CD4-positive, alpha-beta T cell (primary cell): ENCODE measurements at regions not wholly inside any gene's neighbourhood (a gene's known extent, or its start where the extent isn't known, plus 50 kb on each side); places are given as distances from the start of the nearest gene placed in this dataset.

Experiments
- ATAC-seq: fragments of 200-7000 bp; cut with Tn5 transposase; one replicate; pipeline ENCODE4 v1.10.0; 2022; ENCODE audit warnings: mild to moderate bottlenecking; ENCODE audit not compliant: poor library complexity
- CTCF ChIA-PET: fragments of 350-600 bp; sonication (Branson Sonifier 250); formaldehyde crosslinking; loops from one replicate; lab custom pipeline; 2021; ENCODE audit warnings: antibody characterized with exemption, inconsistent platforms; lab: Charles Lee
- POLR2A ChIA-PET: fragments of 350-600 bp; sonication (Branson Sonifier 250); formaldehyde crosslinking; loops from one replicate; lab custom pipeline; 2021; ENCODE audit warnings: antibody characterized with exemption, inconsistent platforms; lab: Charles Lee
- DNase-seq, 14 experiments: peaks; one replicate each; pipeline ENCODE4 v3.0.0-alpha.2; 2013 to 2020; ENCODE audit warnings: mixed read lengths in 2 of 14
- H3K27ac ChIP-seq, 2 donors: one replicate each; pipeline versions ENCODE4 v1.5.1 to v1.7.0; 2013; ENCODE audit warnings: low read length in 2 of 2, low read depth in 1 of 2, mild to moderate bottlenecking in 1 of 2
- H3K27me3 ChIP-seq, 2 experiments: 1 replicate in 1 of 2; 2 replicates in 1 of 2; pipeline versions ENCODE4 v1.6.1 to v1.7.0; 2013; ENCODE audit warnings: low read length in 2 of 2, control low read depth in 1 of 2, mild to moderate bottlenecking in 1 of 2, moderate library complexity in 1 of 2; ENCODE audit not compliant: insufficient read depth in 2 of 2, control insufficient read depth in 1 of 2
- H3K36me3 ChIP-seq: one replicate; pipeline ENCODE4 v1.6.1; 2013; ENCODE audit warnings: low read length, control low read depth; ENCODE audit not compliant: insufficient read depth
- H3K4me1 ChIP-seq: one replicate; pipeline ENCODE4 v1.6.1; 2013; ENCODE audit warnings: low read length, control low read depth; ENCODE audit not compliant: insufficient read depth
- H3K4me3 ChIP-seq: one replicate; pipeline ENCODE4 v1.5.1; 2013; ENCODE audit warnings: mild to moderate bottlenecking, low read length, moderate library complexity
- H3K9me3 ChIP-seq, 2 experiments: 1 replicate in 1 of 2; 2 replicates in 1 of 2; pipeline versions ENCODE4 v1.6.1 to v1.7.0; 2013; ENCODE audit warnings: low read length in 2 of 2, mild to moderate bottlenecking in 2 of 2, control low read depth in 1 of 2, moderate library complexity in 1 of 2; ENCODE audit not compliant: control insufficient read depth in 1 of 2, insufficient read depth in 1 of 2
- H3K27ac Mint-ChIP-seq: one replicate; pipeline ENCODE4 v1.8.0; 2020; ENCODE audit warnings: mixed read lengths
- H3K27me3 Mint-ChIP-seq: one replicate; pipeline ENCODE4 v1.8.0; 2021; ENCODE audit warnings: mixed read lengths
- H3K36me3 Mint-ChIP-seq: one replicate; pipeline ENCODE4 v1.8.0; 2021; ENCODE audit warnings: low read depth, mixed read lengths
- H3K4me1 Mint-ChIP-seq: one replicate; pipeline ENCODE4 v1.8.0; 2021; ENCODE audit warnings: low read depth, mixed read lengths
- H3K4me3 Mint-ChIP-seq: one replicate; pipeline ENCODE4 v1.8.0; 2020; ENCODE audit warnings: mild to moderate bottlenecking, mixed read lengths
- H3K9me3 Mint-ChIP-seq: one replicate; pipeline ENCODE4 v1.8.0; 2020; ENCODE audit warnings: mixed read lengths
- intact Hi-C, 2 experiments: fragments of 100-400 bp; cut with DNase I in 1 of 2; cut with micrococcal nuclease in 1 of 2; formaldehyde crosslinking; loops; one replicate each; pipeline versions ENCODE4 v1.15.1 to v1.9.0; 2023 to 2025; cut with DNase I, micrococcal nuclease
- TF ChIP-seq, protein P1 (sequence below): fragments of 200-600 bp; IDR thresholded peaks from one replicate; pipeline ENCODE4 v1.8.0; 2022; ENCODE audit warnings: antibody characterized with exemption, mild to moderate bottlenecking

DNA sequence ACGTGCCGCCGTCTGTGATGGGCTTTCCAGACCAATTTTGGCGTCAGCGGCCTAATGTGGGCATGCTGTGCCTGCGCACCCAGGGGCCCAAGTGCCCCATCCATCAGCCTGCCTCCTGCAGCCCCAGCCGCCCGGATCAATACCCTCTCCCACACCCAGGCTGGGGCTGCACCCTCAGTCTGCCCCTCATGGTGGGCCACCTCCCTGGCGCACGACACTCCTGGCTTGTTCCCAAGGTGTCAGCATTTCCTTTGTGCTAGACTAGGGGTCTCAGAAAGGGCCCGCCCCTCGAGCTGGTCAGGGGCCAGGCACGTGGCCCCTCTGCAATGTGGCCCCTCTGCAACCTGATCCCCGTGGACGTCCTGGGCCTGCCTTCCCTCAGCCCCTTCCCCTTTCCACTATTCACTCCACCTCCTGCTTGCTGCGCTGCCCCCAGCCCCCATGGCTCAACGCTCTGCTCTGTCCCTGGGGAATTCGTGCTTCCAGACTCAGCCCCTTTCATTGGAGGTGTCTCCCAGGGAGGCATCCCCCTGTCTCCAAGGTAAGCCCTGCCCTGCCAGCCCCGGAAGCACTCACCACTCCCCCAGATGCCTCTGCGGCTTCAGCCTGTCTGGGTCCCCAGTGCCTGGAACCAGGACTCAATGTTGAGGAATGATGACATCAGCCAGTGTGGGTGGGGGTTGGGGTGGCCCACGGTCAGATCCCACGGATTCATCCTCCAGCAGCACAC lies 130.8 kb downstream of the HMX1 start:
- Mint-ChIP-seq H3K4me3 (no peak overlapping the region), H3K36me3 (no peaks in the 10 kb centered on the region), H3K27ac (no peak overlapping the region), H3K27me3 (peaks cover 7% of the 10 kb centered on the region), H3K4me1 (no peaks in the 10 kb centered on the region), H3K9me3 (no peaks in the 10 kb centered on the region)
- peaks cover 0 to 41% of the 10 kb centered on the region in 2 experiments for H3K9me3 ChIP-seq
- intact Hi-C loops = no loop called here
- peaks cover 0 to 3% of the 10 kb centered on the region in 2 experiments for H3K27me3 ChIP-seq
- H3K36me3 ChIP-seq = no peaks in the 10 kb centered on the region
- no peak overlapping the region for H3K27ac ChIP-seq
- no peak overlapping the region for H3K4me3 ChIP-seq
- POLR2A ChIA-PET = no interaction called here
- DNase-seq (no peak), ATAC-seq (no peak)
- TF ChIP-seq, protein P1, sequence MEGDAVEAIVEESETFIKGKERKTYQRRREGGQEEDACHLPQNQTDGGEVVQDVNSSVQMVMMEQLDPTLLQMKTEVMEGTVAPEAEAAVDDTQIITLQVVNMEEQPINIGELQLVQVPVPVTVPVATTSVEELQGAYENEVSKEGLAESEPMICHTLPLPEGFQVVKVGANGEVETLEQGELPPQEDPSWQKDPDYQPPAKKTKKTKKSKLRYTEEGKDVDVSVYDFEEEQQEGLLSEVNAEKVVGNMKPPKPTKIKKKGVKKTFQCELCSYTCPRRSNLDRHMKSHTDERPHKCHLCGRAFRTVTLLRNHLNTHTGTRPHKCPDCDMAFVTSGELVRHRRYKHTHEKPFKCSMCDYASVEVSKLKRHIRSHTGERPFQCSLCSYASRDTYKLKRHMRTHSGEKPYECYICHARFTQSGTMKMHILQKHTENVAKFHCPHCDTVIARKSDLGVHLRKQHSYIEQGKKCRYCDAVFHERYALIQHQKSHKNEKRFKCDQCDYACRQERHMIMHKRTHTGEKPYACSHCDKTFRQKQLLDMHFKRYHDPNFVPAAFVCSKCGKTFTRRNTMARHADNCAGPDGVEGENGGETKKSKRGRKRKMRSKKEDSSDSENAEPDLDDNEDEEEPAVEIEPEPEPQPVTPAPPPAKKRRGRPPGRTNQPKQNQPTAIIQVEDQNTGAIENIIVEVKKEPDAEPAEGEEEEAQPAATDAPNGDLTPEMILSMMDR = no peak
- CTCF ChIA-PET = no interaction called here
- no peaks in the 10 kb centered on the region for H3K4me1 ChIP-seq

DNA sequence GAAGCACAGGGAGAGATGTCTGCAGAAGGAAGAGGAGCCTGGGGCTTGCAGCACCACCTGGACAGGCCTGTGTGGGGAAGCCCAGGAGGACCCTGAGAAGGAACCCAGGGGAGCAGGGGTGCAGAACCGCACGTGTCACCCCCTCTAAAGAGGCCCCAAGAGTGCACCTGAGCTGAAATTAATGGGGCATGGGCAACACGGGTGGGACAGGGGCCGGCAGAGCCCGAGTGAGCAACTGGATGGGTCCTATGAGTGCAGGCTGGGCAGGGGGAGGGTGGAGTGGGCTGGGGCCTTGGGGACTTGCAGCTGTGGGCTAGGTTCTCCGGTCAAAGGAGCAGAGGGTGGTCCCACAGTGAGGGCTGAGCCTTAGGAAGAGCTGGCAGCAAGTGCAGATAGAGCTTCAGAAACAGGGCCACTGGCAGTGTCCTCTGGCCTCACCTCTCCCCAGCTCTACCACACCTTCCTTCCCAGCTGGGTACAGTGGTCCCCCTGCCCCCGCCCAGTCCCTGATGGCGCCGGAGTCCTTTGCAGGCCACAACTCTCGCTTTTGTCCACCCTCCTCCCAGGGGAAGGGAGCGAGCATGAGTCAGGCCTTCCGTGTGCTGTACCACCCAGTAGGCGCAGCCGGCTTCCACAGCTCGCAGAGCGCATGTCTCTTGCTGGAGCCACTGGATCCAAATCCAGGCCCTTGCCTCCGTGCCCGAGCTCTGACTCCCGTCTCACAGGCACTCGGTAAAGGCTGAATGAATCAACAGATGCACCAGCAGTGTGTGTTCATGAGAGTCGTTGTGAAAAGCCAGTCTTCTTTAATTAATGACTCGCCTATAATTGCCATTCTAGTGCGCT lies 131.6 kb downstream of the HMX1 start:
- Histone ChIP-seq H3K36me3 (no peaks in the 10 kb centered on the region), H3K4me1 (no peaks in the 10 kb centered on the region), H3K27ac (no peak overlapping the region), H3K27me3 (peaks cover 0 to 3% of the 10 kb centered on the region in 2 experiments), H3K9me3 (peaks cover 0 to 40% of the 10 kb centered on the region in 2 experiments), H3K4me3 (no peak overlapping the region)
- Mint-ChIP-seq H3K27me3 (peaks cover 7% of the 10 kb centered on the region), H3K4me3 (no peak overlapping the region), H3K27ac (no peak overlapping the region), H3K4me1 (no peaks in the 10 kb centered on the region), H3K36me3 (no peaks in the 10 kb centered on the region), H3K9me3 (no peaks in the 10 kb centered on the region)
- DNase-seq (no peak), ATAC-seq (no peak)
- intact Hi-C loops = no loop called here
- ChIA-PET POLR2A (no interaction called here), CTCF (no interaction called here)
- TF ChIP-seq, protein P1 = no peak

DNA sequence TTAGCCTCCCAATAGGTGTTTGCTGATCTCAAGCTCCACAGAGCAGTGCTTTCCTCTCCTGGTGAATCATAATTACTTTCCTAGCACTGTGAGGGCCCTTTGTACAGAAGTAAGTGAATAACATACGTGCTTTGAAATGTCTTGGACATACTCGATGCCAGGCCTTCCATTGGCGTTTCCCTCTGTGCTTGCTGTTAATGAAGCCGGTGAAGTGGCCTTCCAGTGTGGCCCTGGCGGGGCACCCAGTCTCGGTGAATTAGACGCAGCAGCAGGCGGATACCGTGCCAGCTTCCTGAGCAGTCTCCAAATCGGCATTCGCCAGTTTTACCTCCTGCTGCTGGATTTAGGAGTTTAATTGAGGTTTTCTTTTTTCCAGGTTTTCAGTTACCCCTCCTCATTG lies 132.3 kb downstream of the HMX1 start:
- H3K4me3 Mint-ChIP-seq = no peak overlapping the region
- H3K9me3 Mint-ChIP-seq = peaks cover 2% of the 10 kb centered on the region
- no peak for DNase-seq
- ChIA-PET CTCF (no interaction called here), POLR2A (no interaction called here)
- no peaks in the 10 kb centered on the region for H3K36me3 ChIP-seq
- no peak for ATAC-seq
- H3K27ac Mint-ChIP-seq = no peak overlapping the region
- H3K4me1 ChIP-seq = no peaks in the 10 kb centered on the region
- no peaks in the 10 kb centered on the region for H3K4me1 Mint-ChIP-seq
- peaks cover 0 to 3% of the 10 kb centered on the region in 2 experiments for H3K27me3 ChIP-seq
- TF ChIP-seq, protein P1 = no peak
- no peak overlapping the region for H3K4me3 ChIP-seq
- no peak overlapping the region for H3K27ac ChIP-seq
- no peaks in the 10 kb centered on the region for H3K36me3 Mint-ChIP-seq
- H3K9me3 ChIP-seq = peaks cover 0 to 41% of the 10 kb centered on the region in 2 experiments
- intact Hi-C loops = no loop called here
- peaks cover 7% of the 10 kb centered on the region for H3K27me3 Mint-ChIP-seq
